Fibroblast of skin of abdomen (primary cell): ENCODE measurements at regions not wholly inside any gene's neighbourhood (a gene's known extent, or its start where the extent isn't known, plus 50 kb on each side); places are given as distances from the start of the nearest gene placed in this dataset.
A peak's percentile ranks its signal among the peaks of the same experiment; 100 is the strongest.
"Not testable (repeated sequence)": the region's sequence is repeated elsewhere in the genome, so short reads cannot be mapped to it uniquely, and the experiment has no call there.

Source experiments
- DNase-seq: peaks from one replicate; pipeline ENCODE4 v3.0.0-alpha.2; 2013

DNA sequence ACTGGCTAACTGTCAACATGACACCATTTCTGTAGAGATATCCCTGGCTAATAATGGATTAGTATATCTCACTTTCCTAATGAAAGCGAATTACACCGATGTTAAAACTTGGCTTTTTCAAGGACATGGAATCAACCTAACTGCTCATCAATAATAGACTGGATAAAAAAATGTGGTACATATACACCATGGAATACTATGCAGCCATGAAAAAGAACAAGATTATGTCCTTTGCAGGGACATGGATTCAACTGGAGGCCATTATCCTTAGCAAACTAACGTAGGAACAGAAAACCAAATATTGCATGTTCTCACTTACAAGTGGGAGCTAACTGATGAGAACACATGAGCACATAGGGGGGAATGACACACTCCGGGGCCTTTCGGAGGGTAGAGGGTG lies 62.6 kb downstream of the ZIC1 start:
- no peak for DNase-seq

DNA sequence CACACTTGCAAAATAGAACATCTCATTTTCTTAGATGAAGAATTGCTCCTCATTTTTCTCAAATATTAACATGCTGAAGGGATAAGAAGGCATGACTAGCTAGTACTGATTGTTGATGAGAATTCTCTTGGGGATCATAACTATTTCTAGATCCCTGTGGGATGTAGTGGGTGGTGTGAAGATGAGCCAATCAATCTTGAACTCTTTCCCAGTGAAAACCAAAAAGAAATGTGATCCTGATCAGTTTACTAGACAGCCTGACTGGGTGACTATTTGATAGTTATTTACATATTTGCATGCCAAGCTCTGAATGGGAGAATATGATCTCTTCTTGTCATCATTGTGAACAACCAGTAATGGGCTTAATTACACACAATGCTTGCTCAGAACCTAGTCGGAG lies 63.7 kb downstream of the ZIC1 start:
- DNase-seq = no peak

- no peak for DNase-seq
Observed at GRCh38 chr3:147483145-147483544, 74.0 kb downstream of the ZIC1 start.

DNA sequence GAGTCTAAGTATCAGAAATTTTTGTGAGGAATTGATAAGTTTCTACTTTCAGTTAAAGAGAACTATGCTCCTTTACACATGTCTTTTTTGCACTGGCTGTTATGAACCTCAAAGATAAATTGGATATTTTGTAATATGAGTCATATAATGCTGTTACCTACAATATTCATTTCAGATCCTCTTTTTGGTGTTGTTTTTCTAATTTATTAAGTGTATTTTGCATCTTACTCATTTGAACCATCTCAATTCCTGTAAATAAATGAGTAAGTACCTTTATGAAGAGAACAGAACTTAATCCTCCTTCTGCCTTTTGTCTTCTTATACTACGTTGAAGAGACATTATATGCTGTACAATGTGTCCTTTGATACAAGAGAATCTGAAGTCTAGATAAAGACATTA lies 74.4 kb downstream of the ZIC1 start:
- no peak for DNase-seq

GRCh38 chr3:147493065-147493464 lies 83.9 kb downstream of the ZIC1 start:
- DNase-seq = no peak

DNA sequence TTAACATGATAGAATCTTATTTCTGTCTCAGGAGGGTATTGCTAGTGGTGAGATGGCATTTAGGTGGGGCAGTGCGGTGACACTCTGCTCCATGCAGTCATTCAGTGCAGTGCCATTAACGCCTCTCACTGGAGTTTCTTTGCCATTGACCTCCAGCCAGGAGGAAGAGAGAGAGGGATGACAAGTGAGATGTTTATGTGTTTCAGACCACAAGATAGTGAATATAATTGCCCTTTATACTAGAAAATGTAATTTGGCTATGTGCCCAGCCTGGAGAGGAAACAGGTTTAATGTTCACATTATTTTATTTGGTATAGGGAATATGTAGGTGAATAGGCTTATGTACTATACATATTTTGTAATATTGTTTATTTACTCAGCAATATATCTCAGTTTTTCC lies 84.5 kb downstream of the ZIC1 start:
- no peak for DNase-seq

- no peak for DNase-seq
Observed at GRCh38 chr3:147497286-147497685, 88.1 kb downstream of the ZIC1 start.

DNA sequence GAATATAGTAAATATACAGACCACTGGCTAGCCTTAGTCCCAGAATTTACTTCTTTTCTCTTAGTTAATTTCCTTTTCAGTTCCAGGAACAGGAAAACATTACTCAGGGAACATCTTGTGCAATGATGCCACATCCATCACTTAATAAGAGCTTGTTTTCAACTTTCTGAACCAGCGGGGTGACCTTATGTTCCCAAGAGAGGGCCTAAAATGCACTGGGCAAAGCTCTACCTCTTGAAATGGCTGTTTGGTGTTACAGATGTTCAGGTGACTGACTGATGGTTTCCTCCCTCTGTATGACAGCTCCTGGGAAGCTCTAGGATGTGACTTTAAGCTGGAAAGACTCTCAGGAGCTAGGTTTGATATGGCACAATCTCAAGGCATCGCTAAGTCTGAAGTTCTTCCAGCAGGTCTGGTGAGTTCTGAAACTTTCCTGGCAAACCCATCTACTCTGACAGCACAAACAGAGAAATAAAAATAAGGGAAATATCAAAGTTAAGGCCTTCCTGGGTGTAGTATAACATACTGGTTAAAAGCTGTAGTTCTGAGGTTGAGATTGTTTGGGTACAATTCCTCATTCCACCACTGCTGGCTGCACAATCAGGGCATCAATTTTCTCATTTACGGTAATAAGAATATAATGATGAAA lies 98.6 kb downstream of the ZIC1 start:
- no peak for DNase-seq

DNA sequence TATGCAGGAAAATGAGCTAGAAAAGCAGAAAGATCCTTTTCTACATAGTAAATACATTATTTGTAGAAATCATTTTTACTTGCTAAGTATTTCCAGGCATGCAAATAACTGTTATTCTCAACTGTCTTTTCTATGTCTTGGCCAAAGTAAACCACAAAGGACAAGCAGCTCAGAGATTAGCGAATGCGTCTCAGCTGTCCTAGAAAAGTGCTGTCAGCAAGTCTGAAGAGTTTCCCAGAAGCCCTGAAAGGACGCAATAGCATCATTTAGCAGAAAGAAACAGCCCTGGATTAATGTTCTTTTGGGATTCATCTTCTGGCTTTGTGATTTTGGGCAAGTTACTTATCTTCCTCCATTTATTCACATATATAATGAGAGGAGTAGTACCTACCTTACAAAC lies 100.3 kb downstream of the ZIC1 start:
- DNase-seq = no peak

DNA sequence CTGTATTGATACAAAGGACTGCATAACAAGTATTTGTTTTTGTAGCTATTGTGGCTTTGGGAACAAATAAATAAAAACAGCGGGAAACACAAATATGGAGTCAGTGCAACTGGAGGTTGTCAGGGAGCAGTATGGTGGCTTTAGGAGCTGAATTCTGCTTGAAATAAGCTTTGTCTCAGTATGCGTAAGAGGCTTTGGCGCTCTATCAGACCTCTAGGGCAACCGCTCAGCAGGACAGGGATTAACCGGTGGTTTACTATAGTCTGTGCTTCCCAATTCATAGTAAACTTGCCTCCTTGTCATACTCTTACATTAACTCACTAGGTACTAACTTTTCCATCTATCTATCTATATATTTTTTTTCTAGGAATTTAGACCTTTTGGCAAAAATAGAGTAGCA lies 104.6 kb downstream of the ZIC1 start:
- DNase-seq = no peak

- peak; percentile 5 for DNase-seq
Observed at GRCh38 chr3:147514366-147515160, 105.4 kb downstream of the ZIC1 start.

DNA sequence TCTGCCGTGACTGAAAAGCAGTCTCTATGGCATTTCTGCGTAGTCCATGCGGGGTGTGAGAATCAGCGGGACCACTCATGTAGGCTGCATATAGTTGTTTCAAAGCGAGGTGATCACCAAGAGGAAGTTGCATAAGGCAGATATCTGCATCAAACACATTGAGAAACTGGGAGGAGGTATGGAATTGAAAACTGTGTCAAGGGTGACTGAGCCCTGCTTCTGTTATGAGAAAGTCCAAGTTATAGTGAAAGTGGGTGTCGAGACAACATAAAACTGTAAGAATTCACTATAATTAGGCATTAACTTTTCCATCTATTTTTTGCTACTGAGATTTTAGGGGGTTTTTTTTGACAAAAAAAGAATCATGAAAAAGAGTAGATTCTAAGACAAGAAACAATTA lies 109.3 kb downstream of the ZIC1 start:
- DNase-seq = no peak

DNA sequence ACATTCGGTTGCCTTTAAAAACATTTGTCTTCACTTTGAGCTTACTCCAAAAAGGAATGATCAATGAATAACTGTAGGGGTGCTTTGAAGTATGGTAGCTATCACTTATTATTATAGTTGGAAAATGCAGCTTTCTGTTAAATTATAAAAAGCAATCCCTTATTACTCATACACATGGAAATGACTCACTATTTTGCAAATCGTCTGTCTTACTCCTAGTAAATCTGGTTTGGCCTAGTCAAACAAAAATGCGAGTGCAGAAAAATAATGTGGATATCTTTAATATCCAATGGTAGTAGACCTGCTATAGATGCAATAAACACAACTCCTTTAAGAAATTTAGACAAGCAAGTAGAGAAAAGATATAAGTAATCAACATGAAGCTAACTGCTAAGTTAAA lies 112.5 kb downstream of the ZIC1 start:
- peak; percentile 70 for DNase-seq

GRCh38 chr3:147522780-147523179 lies 113.6 kb downstream of the ZIC1 start:
- not testable (repeated sequence) for DNase-seq

GRCh38 chr3:147529551-147529950 lies 120.4 kb downstream of the ZIC1 start:
- no peak for DNase-seq

DNA sequence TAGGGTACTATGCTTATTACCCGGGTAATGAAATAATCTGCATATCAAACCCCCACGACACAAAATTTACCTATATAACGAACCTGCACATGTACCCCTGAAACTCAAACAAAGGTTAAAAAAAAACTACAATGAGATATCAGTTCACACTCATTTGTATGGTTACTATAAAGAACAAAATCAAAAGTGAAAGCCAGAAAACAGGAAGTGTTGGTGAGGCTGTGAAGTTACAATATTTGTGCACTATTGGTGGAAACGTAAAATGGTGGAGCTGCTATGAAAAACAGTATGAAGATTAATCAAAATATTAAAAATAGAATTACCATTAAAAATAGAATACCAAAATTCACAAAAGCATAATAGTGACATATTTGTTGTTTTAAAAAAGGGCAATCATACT lies 128.9 kb downstream of the ZIC1 start:
- DNase-seq = no peak

DNA sequence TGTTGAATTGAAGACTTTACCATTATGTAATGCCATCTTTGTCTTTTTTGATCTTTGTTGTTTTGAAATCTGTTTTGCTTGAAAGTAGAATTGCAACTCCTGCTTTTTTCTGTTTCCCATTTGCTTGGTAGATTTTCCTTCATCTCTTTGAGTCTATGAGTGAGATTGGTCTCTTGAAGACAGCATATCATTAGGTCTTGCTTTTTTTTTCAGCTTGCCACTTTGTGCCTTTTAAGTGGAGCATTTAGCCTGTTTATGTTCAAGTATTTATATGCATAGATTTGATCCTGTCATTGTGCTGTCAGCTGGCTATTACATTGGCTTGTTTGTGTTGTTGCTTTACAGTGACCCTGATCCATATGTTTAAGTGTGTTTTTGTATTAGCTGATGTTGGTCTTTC lies 131.8 kb downstream of the ZIC1 start:
- no peak for DNase-seq

DNA sequence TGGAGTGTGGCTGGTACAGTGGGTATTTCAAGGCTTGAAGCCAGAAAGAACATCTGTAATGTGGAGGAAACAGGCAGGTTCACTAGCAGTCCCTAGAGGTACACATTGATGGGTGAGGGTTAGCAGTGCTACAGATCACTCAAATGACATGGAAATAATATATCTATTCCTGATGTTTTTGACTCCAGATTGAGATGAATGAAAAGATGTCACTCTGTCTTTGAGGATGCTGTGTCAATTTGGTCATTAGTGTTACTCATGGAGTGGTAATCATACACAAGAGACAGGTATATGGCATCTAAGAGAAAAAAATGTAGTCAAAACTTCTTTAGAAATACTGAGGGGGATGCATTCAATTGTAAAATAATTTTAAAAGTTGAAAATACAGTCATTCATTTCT lies 135.1 kb downstream of the ZIC1 start:
- no peak for DNase-seq

DNA sequence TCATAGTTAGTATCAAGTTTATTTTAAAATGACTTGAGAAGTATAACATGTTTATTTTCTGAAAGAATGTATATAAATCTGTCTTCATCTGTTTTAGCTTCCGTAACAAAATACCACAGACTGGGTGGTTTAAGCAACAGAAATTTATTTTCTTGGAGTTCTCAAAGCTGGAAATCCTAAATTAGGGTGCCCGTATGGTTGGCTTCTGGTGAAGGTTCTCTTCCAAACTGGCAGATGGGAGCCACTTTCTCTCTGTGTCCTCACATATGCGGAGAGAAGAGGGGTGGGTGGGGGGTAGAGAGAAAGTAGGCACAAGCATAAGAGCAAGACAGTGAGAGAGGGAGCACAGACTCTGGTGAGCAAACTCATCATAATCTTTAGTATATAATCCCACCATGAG lies 142.3 kb downstream of the ZIC1 start:
- no peak for DNase-seq

- no peak for DNase-seq
Observed at GRCh38 chr3:147554332-147554731, 145.2 kb downstream of the ZIC1 start.

DNA sequence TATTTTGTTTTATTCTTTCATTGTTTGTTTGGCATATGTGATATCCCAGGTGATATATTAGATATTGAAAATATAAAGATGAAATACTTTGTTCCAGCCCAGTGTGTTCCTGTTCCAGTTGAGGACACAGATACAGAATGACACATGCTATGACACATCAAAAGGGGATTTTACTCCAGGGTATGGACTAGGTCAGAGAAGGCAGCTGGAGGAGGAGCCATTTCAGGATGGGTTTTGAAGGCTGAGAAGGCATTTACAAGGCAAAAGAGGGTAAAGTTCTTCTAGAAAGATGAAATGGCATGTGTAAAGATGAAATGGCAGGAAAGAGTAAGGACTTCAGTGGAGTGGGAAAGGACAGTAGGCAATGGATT lies 163.8 kb downstream of the ZIC1 start:
- no peak for DNase-seq

DNA sequence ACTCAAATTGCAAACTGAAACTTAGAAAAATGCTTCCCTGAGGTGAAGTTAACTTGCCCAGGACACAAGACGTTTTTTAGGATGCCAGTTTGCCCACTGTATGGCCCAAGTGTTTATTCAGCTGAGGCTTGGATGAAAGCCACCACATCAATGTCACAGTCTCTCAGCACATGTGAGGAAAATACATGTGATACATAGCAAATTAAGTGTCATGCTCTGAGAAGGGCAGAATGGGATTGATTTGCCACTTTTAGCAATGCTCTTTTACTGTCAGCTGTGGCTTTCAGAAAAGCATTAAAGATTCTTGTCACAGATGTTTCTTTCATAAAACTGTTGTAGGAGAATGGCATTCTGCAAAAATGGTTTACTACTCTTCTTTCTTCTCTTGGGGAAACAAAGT lies 165.5 kb downstream of the ZIC1 start:
- DNase-seq = no peak

DNA sequence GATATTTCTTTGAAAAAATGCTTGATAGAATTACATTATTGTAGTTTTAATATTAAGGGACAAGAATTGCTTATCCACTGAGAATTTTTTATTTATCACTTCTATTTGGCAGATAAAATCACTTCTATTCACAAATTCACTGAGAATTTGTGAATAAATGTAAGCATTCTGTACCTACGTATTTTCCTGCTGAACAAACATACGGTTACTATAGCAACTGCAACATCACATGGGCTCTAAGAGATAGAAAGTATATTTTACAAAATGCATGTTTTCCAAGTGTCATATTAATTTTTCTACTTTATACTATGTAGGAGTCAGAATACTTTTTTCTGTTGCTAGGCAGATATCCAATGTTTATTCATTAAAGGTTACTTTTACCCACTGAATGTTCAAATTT lies 166.2 kb downstream of the ZIC1 start:
- no peak for DNase-seq

DNA sequence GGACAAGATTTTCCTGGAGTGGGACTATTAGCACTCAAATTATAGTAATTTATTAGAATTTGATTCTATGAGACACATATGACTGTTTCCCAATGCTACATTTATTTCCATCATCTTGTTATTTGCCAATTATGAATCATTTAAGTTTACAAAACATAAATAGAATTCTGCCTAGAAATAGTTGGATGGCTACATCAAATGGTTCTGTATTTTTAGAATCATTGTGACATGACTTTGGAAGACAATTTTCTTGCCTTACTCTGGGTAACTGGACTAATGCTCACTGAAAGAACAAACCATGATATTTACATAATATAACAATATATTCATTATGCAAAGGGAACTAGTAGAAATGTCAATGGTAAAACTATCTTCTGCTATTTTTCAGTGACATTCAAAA lies 173.5 kb downstream of the ZIC1 start:
- no peak for DNase-seq

GRCh38 chr3:147589016-147589415 lies 179.9 kb downstream of the ZIC1 start:
- peak; percentile 36 for DNase-seq
